HT-29 (cell line): ENCODE measurements at regions not wholly inside any gene's neighbourhood (a gene's known extent, or its start where the extent isn't known, plus 50 kb on each side); places are given as distances from the start of the nearest gene placed in this dataset.
"Not testable (repeated sequence)": the region's sequence is repeated elsewhere in the genome, so short reads cannot be mapped to it uniquely, and the experiment has no call there.

Experiments
- DNase-seq: peaks from one replicate; pipeline ENCODE4 v3.0.0-alpha.2; 2015; ENCODE audit warnings: low spot score

- no peak for DNase-seq
These were observed 51.6 kb upstream of the MPP7 start for GRCh38 chr10:28354511-28354910.

- DNase-seq, result no peak
These were observed 52.5 kb upstream of the MPP7 start for GRCh38 chr10:28355376-28355775.

- DNase-seq, result no peak
These were observed 56.5 kb upstream of the MPP7 start for GRCh38 chr10:28359334-28359733.

GRCh38 chr10:28360175-28360574, 57.3 kb upstream of the MPP7 start:
- no peak for DNase-seq

GRCh38 chr10:28363376-28363775, 60.5 kb upstream of the MPP7 start:
- no peak for DNase-seq

DNA sequence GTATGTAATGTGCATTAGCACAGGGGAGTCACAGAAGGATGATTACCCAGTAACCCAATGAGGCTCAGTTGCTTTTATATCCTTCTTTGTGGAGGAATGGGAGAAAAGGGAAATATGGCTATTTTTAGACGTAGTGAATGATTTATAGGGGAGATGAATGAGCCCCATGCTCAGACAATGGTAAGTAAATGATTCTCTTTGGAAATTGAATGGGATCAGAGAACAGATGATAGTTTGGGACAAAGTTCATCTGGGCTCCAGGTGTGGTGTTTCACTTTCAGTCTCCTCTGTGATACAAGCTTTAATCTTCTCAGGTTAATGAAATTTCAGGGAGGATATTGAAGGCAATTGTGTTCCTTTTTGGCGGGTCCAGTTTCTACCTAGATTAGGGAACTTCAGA, 63.0 kb upstream of the MPP7 start:
- DNase-seq, result peak; percentile 6

DNA sequence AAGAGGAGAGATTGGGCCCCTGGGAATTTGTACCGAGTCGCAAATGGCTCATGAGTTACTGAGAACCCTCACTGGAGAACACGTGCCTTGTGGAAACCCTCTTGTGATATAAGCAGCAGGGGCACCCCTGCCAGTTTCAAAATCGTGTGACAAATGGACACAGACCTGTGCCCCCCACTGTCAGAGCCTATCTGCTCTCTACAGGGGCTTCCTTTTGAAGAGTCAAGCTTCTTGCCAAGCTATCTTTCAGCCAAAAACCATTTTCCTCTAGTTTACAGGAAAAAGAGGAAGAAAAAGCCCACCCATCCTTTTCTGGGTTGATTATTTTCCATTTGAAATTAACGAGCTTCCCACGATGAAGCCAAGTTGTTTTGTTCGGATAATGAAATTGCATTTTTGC, 64.1 kb upstream of the MPP7 start:
- no peak for DNase-seq

DNA sequence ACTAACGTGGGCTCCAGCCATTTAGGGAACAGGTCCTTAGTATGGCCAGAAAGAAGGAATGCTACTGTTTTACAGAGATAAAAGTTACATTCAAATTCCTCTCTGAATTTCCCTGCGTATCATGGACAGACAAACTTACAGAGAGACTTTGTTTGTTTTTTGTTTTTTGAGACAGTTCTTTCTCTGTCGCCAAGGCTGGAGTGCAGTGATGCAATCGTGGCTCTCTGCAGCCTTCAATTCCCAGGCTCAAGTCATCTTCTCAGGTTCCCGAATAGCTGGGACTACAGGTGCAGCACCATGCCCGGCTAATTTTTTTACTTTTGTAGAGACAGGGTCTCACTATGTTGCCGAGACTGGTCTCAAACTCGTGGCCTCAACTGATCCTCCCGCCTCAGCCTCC, 64.5 kb upstream of the MPP7 start:
- no peak for DNase-seq

DNA sequence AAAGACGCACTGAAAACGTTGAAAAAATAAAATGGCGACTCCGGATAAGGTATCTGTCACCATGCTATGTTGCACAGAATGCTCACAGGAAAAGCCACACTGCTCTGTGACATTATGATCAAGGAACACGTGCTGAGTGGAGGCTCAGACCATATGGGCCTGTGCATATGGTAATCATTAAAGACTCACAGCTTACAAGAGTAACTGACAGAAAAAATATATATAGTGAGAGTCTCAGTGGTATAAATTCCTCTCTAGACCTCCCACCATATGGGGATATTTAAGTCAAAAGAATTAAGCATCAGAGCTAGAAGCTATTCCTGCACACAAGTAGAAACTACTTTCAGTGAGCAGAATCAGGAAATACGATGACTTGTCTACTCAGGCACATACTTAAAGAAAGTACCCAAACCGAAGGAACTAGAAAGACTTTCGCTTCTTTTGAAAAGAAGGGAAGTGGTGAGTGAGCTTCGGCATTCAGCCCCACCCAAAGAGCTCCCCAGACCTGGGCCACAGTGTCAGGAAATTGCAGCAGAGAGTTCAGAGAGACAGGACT, 65.1 kb upstream of the MPP7 start:
- no peak for DNase-seq

- no peak for DNase-seq
These were observed 67.4 kb upstream of the MPP7 start for GRCh38 chr10:28370107-28370835.

GRCh38 chr10:28371638-28372037, 68.8 kb upstream of the MPP7 start:
- DNase-seq, result not testable (repeated sequence)

DNA sequence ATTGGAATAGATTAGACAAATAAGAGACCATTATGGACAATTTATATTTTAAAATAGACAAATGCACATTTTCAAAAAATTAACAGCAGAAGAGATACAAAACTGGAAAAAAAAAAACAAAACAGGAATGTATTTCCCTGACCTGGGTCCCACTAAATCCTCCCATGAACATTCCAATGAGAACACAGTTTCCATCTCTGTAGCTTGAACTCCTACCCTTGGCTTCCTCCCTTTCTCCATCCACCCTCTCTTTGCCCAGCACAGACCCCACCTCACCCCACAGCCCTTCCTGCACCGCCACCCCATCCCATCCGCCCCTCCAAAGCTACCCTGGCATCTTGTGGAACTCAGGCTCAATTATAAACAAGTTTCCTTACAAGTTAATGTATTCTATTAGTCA, 71.2 kb upstream of the MPP7 start:
- DNase-seq, result no peak

- DNase-seq, result peak; percentile 88
These were observed 72.8 kb upstream of the MPP7 start for GRCh38 chr10:28375399-28376354.

GRCh38 chr10:28378986-28379585, 76.2 kb upstream of the MPP7 start:
- no peak for DNase-seq

DNA sequence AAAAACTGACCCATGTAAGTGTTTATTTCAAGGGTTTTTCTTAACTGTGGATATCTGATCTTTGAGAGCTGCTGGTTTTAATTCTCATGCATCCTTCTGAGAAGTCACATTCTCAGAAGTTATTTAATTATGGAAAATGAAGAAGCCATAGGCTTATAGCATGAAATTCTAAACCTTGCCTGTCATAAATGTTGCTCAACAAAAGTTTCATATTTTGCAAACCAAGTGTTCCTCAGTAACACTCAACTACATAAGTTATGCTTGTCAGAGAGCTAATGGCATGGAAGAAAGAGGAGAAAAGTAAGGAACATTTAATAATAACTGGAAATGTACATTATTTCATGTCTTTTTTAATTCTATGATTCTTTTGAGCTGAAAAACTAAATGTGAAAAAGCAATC, 78.6 kb upstream of the MPP7 start:
- no peak for DNase-seq

- peak; percentile 93 for DNase-seq
These were observed 79.1 kb upstream of the MPP7 start for GRCh38 chr10:28381903-28382347.

DNA sequence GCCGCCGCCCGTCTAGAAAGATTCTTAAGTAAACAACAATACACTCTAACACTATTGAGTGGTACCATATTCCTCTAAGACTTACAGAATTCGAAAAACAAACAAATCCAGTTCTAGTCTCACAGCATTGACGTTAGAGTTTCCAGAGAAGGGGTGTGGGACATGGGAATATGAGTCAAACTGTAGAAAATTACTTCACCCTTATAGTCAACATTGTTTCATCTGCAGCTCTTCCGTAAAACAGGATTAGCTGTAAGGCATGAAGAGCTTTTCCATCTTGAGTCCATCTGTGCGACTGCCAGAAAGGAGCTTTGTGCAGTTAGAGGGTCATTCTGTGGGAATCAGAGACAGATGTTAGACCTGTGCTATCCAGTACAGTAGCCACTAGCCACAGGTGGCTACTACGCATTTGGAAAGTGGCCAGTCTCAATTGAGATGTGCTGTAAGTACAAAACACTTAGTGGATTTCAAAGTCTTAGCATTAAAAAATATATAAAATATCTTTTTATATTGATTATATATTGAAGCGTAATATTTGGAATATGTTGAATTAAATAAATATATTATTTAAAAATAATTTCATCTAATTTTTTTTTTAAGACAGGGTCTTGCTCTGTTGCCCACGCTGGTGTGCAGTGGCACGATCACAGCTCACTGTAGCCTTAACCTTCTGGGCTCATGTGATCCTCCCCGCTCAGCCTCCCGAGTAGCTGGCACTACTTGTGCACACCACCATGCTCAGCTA, 79.8 kb upstream of the MPP7 start:
- no peak for DNase-seq

DNA sequence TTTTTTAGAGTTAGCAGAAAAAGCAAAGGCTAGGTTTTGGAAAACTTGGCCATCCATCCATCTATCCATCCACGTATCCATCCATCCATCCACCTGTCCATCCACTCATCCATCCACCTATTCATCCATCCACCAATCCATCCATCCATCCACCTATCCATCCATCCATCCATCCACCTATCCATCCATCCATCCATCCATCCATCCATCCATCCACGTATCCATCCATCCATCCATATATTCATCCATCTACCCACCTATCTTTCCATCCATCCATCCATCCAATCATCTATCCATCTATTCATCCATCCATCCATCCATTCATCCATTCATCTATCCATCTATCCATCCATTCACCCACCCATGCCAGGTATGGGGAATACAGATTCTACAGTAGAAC, 81.7 kb upstream of the MPP7 start:
- DNase-seq, result no peak

DNA sequence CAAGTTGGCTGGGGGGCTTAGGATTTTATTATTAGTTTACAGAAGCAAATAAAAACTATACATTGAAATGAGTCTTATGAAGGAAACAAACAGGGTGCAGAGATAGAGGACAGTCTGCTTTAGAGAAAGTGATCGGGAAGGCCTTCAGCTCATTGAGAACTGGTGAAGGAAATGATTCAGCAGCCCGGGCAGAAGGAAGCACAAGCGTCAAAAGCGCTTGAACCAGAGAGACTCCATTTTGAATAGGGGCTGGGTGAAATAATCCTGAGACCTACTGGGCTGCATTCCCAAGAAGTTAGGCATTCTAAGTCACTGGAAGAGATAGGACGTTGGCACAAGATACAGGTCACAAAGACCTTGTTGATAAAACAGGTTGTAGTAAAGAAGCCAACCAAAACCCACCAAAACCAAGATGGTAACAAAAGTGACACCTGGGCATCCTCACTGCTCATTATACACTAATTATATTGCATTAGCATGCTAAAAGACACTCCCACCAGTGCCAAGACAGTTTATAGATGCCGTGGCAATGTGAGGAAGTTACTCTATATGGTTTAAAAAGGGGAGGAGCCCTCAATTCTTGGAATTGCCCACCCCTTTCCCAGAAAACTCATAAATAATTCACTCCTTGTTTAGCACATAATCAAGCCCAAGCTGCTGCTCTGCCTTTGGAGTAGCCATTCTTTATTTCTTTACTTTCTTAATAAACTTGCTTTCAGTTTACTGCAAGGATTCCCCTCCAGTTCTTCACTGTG, 83.1 kb upstream of the MPP7 start:
- DNase-seq, result no peak

GRCh38 chr10:28386503-28386868, 83.6 kb upstream of the MPP7 start:
- no peak for DNase-seq

DNA sequence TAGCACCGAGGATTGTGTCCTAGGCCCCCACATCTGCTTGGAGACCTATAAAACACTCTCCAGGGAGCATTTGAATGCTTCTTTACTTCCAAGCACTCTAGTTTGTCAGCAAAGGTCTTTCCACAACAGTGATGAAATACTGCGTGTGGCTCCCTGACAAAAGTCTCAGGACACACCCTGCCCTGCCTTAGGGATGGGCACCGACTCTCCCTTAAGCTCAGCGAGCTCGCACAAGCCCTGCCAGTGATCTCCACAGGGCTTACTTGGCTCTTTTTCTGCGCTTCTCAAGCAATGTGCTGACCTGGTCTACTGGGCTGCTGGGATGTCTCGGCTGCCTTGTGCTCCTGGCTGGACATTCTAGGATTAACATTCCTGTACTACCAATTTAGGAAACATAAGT, 84.3 kb upstream of the MPP7 start:
- no peak for DNase-seq
